CD4-positive, alpha-beta T cell treated with Interleukin-1 beta for 1 hour (primary cell): ENCODE measurements at regions not wholly inside any gene's neighbourhood (a gene's known extent, or its start where the extent isn't known, plus 50 kb on each side); places are given as distances from the start of the nearest gene placed in this dataset.
"Not testable (repeated sequence)": the region's sequence is repeated elsewhere in the genome, so short reads cannot be mapped to it uniquely, and the experiment has no call there.

Experiments used
- DNase-seq, 2 donors: peaks; one replicate each; pipeline ENCODE4 v3.0.0-alpha.2; 2020 to 2022

DNA sequence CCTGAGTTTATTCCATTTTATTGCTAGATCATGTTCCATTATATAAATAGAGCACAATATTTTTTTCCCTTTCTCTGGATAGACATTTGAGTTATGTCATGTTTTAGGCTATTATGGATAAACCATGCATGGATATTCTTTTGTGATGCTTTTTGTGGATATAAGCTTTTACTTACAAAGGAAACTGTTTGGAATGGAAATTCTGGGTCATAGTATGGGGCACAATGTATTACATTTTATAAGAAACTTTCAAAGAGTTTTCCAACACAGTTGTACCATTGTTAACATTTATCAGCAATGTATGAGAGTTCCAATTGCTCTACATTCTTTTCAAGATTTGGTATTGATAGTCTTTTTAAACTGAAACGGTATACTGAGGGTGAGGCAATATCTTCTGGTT, 749.4 kb downstream of the SOCS6 start:
- no peak for DNase-seq

DNA sequence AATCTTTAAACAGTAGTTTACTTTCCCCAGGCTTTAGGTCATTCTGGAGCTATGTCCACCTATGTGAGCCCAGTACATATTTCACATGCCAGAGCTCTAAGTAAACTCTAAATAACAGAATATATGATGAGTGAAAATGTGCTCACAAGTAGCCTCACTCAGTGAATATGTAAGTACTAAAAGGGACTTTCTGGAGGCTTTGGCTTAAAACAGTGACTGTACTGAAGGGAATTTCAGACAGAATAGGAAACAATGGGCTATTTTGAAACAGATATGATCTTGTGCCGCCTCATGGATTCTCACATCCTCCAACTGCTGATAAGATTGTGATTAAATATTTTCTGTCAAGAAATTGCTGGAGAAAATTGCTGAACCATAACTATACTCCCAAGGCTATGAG, 747.9 kb downstream of the SOCS6 start:
- no peak for DNase-seq

DNA sequence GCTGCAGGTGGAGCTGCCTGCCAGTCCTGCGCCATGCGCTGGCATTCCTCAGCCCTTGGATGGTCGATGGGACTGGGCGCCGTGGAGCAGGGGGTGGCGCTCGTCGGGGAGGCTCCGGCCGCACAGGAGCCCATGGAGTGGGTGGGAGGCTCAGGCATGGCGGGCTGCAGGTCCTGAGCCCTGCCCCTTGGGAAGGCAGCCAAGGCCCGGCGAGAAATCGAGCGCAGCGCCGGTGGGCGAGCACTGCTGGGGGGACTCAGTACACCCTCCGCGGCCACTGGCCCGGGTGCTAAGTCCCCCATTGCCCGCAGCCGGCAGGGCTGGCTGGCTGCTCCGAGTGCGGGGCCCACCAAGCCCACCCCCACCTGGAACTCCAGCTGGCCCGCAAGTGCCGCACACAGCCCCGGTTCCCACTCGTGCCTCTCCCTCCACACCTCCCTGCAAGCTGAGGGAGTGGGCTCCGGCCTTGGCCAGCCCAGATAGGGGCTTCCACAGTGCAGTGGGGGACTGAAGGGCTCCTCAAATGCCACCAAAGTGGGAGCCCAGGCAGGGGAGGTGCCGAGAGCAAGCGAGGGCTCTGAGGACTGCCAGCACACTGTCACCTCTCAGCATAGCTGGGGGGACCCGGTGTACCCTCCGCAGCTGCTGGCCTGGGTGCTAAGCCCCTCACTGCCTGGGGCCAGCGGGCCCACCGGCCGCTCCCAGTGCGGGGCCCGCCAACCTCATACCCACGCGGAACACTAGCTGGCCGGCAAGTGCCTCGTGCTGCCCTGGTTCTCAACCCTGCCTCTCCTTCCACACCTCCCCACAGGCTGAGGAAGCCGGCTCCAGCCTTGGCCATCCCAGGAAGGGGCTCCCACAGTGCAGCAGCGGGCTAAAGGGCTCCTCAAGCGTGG, 742.7 kb downstream of the SOCS6 start:
- DNase-seq, result not testable (repeated sequence)

DNA sequence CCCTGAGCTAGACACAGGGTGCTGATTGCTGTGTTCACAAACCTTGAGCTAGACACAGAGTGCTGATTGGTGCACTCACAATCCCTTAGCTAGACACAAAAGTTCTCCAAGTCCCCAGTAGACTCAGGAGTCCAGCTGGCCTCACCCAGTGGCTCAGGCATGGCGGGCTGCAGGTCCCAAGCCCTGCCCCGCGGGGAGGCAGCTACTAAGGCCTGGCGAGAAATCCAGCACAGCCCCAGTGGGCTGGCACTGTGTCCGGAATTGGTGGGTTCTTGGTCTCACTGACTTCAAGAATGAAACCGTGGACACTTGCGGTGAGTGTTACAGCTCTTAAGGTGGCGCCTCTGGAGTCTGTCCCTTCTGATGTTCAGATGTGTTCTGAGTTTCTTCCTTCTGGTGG, 741.2 kb downstream of the SOCS6 start:
- DNase-seq, result not testable (repeated sequence)

DNA sequence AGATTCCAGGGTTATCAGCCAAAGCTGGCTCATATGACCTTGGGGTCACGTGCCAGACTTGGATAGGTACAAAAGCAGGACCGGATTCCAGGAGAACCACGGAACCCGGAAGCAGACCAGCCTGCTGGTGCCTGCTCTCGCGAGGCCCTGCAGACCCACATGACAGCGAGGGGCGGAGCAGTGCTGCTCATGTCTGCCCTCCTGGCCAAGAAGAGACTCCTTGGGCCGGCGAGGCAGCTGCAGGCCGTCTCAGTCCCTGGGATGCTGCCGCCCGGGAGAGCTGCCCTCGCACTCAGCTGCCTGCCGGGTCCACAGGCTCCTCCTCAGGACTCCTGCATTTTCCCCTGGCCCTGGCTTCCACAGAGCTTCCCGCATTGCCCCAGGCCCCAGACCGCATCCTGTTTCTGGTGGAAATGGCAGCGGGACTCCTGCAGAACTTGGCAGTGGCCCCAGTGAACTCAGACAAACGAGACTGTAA, 739.5 kb downstream of the SOCS6 start:
- no peak for DNase-seq

DNA sequence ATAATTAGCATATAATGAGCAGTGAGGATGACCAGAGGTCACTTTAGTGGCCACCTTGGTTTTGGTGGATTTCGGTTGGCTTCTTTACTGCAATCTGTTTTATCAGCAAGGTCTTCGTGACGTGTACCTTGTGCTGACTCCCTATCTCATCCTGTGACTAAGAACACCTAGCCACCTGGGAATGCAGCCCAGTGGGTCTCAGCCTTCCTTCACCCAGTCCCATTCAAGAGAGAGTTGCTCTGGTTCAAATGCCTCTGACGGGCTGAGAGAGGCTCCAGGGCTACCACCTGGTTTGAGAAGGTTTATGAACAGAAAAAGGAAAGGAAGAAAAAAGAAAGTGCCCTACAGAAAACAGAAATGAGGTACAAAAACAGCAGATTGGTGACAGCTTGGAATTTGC, 738.7 kb downstream of the SOCS6 start:
- no peak for DNase-seq

DNA sequence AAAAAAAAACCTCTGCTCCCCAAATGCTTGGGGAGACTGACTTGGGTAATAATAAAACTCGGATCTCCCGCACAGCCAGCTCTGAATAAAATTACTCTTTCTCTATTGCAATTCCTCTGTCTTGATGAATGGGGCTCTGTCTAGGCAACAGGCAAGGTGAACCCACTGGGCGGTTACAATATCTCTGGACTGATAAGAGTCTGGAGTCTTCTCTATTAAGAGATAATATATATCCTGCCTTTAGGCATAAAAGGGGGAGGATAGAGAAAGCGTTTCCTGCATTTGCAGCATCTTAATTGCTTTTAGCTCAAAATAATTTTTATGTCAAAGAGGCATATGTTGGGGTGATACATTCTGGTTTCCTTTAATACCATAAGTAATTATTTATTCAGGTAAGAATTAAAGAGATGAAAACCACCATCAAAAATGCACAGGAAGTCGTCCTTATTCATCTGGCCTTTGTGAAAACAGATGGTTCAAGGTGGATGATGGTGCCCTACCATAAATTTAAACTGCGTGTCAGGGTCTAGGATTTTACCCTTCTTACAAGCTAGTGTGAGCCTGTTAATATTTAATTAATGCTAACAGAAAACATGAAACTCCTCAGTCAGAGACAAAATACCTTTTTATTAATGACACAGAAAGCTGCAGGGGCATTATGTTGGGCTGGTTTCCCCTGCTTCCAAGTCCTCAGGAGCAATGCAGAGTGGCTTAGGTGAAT, 736.8 kb downstream of the SOCS6 start:
- DNase-seq, result no peak

DNA sequence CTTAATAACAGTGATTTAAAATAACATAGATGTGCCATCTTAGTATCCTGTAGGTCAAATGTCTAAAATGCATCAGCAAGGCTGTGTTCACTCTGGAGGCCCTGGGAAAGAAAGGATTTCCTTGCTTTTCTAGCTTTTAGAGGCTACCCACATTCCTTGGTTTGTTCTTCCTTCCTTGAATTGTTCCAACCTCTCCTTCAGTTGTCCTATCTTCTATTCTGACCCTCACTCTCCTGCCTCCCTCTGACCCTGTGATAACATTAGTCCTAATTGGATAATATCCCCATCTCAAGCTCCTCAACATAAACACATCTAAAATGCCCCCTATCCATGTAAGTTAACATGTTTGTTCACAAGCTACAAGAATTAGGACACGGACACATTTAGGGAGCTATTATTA, 733.5 kb downstream of the SOCS6 start:
- no peak for DNase-seq

DNA sequence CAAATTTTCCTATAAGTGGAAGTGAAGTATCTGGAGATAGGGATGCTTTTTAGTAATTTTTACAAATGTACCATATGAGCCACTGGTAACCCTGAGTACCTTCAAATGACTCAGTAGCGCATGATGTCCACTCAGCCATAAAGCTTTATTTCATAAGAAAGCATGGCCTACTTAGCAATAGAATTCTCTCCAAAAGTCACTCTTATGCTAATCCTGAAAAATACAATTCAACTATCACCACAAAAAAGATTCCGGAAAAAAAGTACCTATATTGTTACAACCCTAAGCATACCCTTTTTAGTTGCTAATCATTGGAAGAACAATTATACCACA, 732.2 kb downstream of the SOCS6 start:
- no peak for DNase-seq

DNA sequence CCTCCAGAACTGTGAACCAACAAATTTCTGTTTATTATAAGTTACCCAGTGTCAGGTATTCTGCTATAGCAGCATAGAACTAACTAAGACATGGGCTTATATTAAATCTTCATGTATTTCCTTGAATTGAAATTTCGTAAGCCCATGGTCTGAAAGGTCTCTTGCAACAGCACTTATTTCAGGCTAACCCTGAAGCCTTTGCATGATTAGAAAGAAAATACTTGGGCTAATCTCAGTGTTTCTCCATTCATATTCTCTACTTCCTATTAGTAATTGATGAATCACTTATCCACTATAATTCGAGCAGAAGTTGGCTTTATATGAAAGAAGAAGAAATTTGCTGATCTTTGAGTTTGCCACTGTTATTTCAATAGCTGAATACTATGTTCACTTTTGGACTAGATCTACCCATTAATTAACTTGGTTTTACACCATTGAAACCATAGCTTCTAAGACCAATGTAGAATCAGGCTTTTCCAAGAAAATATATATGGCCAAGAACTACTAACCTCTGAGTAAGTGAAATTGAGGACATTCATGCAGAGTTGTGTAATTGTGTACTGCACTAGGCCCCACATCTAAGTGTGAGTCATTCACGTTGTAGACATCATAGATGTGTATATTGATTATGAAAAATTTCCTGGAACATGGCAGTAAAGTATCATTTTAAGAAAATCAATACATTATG, 731.6 kb downstream of the SOCS6 start:
- DNase-seq, result no peak

DNA sequence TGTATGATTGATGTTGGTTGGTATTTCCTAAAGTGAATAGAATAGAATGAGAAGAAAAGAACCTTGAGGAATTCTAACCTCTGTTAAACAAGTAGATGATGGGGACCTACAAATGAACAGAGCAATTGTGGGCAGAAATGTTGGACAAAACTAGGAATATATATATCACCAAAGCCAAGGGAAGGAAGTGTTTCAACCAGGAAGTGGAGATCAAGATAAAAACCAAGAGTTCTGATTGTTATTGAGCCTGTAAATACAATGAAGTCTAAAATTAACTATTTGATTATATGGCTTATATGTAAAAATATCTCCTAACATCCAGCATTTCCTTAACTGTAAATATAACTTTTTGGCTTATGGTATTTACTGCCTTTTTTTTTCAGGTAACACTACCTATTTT, 730.0 kb downstream of the SOCS6 start:
- DNase-seq, result no peak

DNA sequence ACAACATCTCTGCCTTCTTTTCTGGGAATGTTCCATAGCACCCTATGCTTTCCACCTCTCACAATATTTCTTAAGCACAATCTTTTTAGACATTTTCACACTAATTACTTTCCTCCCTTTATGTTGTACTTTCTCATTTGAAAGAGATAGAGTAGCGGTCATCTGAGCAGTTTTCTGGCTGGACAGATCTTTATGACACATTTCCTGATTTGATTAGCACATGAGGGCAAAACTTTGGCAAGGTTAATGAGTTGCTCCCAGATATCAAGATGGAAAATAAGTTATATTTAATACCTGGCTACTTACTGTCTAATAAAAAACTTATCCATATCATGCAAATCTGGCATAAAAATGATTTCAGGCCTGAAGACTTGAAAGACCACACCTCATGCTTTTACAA, 723.9 kb downstream of the SOCS6 start:
- no peak for DNase-seq

DNA sequence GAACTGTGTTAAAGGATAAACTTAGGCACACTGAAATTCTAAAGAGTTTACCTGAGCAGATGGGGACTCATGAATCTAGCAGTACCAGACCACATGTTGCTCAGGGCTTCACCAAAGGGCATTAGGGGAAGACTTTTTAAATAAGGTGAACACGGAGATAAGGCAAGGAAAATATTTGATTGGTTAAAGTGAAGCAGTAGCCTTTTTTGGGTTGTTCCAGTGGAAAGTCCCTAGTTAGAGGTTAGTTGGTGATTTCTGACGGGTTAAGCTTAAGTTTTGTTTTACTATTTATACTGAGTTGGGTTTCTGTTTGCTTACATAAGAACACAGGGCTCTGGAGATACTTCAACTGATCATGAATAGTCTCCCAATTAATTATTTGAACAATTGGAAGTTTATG, 722.5 kb downstream of the SOCS6 start:
- no peak for DNase-seq

DNA sequence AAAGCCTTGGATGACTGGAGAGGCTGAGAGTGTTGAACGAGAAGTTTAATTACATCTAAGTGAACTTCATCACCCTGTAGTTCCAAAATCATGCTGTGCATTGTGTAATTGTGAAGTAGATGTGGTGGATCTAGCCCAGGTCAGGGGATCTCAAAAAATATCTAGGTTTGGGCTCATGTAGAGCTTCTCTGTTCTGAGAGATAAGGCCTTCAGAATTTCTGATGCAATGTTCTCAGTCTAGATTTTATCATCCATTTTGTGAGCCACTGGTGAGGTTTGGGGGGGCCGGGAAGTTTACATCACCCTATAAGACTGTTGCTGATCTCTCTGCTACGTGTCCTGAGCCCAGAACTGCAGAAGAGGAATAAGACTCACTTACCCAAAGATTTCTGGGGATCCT, 719.4 kb downstream of the SOCS6 start:
- DNase-seq, result no peak

DNA sequence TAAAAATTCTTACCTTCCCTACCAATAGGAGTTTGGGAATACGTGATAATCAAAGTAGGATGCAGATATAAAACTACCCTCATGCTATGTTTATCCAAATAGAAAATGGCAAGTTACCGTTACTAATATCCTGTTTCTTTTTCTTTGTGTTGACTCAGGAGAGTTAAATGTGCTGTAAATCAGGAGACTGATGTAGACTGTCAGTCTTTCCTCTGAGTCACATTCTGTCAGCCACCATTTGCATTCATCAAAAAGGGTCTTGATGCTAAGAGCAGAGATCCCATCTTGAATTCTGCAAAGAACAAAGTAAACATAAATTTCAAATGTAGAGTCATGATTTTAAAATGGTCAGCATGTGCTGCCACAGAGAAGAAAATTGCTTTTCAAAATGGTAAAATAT, 712.8 kb downstream of the SOCS6 start:
- no peak for DNase-seq

DNA sequence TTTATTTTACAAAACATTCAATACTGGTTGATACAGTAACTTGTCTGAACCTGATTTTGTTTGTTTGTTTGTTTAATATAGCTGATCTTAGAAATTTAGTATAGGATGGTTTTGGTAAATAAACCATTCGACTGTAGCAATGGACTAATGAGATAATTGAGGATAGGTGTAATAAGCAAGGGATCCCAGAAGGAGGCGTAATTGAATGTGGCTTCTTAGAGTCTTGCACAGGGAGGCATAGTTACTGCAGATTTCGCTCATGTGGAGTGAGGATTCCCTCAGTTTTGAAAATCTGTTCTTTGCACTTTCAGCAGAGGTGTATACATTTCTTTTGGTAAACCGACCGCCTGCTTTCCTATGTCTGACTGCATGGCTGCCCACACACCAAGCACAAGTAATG, 709.6 kb downstream of the SOCS6 start:
- no peak for DNase-seq

DNA sequence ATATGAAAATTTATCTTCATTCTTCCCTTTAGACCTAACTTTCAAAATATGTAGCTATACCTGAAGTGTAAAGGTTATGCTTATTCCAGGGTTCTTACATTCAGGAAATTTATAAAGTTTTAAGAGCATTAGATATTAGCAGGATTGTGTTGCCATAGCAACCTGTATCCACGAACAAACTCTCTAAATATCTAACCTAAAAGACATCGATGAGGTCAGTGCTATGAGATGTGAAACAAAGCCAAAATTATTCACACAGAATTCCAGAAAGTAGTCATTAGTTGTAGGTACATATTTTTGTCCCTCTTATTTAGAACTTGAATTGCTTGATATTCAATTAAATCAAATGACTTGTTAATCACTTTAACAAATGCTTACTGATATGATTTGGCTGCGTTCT, 705.3 kb downstream of the SOCS6 start:
- no peak for DNase-seq

DNA sequence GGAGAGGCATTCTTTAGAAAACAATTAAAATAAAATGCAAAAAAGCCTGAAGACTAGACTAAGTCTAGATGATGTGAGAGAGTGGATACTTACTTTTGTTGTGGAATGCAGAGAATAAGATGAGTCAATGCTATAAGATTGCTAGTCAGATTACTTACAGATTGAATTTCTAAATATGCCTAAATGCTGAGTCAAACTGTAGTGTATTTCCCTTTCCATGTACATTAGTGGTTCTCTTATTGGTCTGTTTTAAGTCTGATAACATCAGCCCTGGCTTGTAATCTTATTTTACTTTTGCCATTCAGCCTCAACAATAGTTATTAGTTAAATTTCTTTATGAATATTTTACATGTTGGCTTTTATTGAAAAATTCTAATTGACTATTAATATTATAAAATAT, 702.7 kb downstream of the SOCS6 start:
- no peak for DNase-seq

DNA sequence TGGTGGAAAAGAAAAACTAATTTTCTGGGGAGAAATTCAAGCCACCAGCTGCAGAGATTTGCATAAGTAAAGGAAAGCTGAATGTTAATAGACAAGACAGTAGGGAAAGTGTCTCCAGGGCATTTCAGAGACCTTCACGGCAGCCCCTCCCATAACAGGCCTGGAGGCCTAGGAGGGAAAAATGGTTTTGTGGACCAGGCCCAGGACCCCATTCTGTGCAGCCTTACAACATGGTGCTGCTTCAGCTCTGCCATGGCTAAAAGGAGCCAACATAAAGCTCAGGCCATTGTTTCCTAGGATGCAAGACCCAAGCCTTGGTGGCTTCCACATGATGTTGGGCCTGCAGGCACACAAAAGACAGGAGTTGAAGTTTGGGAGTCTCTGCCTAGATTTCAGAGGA, 697.1 kb downstream of the SOCS6 start:
- no peak for DNase-seq

DNA sequence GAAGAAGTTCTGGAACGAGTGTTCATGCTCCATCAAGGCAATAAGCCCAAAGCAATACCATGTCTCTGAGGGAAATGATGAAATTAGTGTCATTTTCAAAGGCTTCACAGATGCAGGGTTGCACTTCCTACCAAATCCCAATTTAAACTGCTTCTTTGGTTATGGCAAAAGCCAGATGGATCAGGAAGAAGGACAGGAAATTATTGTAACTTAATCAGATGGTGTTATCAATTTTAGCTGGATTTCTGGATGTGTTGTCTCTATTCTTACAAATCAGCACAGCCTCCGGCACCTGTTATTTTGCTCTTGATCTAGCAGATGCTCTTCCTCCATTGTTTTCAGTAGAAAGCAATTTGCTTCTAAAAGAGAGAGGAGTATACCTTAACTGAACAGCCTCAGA, 693.4 kb downstream of the SOCS6 start:
- no peak for DNase-seq

DNA sequence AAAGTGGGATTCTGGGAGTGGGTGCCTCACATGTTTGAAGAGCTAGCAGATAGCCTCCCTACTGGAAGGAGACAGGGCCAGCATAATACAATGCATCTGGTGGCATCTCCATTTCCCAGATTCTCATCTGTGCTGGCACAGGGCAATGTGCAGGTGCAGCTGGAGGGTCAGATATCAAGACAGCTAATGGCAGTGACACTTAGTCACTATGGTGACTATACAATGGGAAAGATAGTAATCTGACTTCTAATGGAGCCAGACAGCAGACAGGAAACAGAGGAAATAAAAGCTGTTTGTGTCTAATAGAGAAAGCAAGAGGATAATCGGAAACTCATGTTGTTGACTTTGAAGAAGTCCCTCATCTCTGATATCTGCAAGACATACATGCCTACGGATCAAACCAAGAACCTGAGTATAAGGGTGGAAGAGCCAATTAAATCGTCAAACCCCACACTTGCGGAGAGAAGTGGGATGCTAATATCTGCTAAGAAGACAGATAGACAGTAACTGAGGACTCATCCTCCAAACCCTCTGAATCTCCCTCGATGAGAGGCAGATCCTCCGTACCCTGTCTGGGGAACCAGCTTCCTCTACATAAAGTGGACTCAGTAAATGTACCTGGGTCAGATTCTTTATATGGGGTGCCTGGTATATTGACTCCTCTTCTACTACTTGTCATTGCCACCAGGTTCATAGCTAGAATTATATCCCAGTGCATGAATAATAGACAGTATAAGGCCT, 692.7 kb downstream of the SOCS6 start:
- no peak for DNase-seq

DNA sequence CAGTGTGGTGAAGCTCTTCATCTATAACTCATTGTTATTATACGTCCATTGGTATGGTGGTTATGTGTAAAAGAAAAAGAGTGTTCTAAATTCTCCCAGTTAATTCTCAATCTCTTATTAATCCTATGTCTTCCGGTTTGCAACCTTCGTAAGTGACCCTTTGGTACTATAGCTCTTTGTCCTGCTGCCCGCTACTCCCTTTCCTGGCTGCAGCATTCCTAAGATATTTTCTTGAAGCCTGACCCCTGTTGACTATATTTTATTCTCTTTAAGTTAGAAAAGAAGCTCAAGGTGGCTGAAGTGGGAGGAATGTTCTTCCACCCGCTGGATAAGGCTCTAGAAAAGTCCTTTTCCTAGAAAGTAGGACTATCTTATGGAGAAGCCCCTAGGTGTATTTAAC, 684.8 kb downstream of the SOCS6 start:
- DNase-seq, result no peak

DNA sequence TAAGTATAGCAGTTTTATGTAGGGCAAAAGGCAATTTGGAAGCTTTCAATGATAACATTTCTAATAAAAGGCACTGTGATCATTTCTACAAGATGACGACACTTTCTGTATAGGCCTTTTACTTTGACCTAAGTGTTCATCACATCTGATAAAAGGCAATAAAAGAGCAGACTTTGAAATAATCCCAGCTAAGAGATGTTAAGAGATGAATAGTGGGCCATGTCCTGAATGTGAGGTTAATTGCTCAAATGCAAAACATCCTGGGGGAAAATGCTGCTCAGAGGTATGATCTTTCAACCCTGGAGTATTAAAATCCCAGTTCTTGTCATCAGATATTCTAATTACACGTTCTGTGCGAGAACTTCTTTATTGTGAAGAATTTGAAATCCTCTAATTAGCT, 677.6 kb downstream of the SOCS6 start:
- no peak for DNase-seq
